Suppressor macrophage treated with lipopolysaccharide for 4 hours (primary cell): ENCODE measurements at regions not wholly inside any gene's neighbourhood (a gene's known extent, or its start where the extent isn't known, plus 50 kb on each side); places are given as distances from the start of the nearest gene placed in this dataset.
"Not testable (repeated sequence)": the region's sequence is repeated elsewhere in the genome, so short reads cannot be mapped to it uniquely, and the experiment has no call there.

Experiments
- DNase-seq: peaks from one replicate; pipeline ENCODE4 v3.0.0-alpha.2; 2020

- DNase-seq = no peak
Measured at GRCh38 chr5:174900240-174900865, 176.0 kb downstream of the MSX2 start.

- DNase-seq = no peak
Measured at GRCh38 chr5:174897281-174897950, 173.0 kb downstream of the MSX2 start.

- DNase-seq = no peak
Measured at GRCh38 chr5:174895360-174895759, 171.0 kb downstream of the MSX2 start.

GRCh38 chr5:174892742-174893141 lies 168.4 kb downstream of the MSX2 start:
- DNase-seq = no peak

- not testable (repeated sequence) for DNase-seq
Measured at GRCh38 chr5:174880412-174881200, 156.2 kb downstream of the MSX2 start.

- DNase-seq = no peak
Measured at GRCh38 chr5:174877987-174878386, 153.6 kb downstream of the MSX2 start.

- DNase-seq = no peak
Measured at GRCh38 chr5:174872271-174872670, 147.9 kb downstream of the MSX2 start.

GRCh38 chr5:174852143-174852542 lies 127.8 kb downstream of the MSX2 start:
- DNase-seq = no peak

GRCh38 chr5:174850565-174851169 lies 126.3 kb downstream of the MSX2 start:
- DNase-seq = no peak

- no peak for DNase-seq
Measured at GRCh38 chr5:174849426-174849825, 125.0 kb downstream of the MSX2 start.

- no peak for DNase-seq
Measured at GRCh38 chr5:174844971-174845370, 120.6 kb downstream of the MSX2 start.

GRCh38 chr5:174843263-174844250 lies 119.2 kb downstream of the MSX2 start:
- DNase-seq = no peak

GRCh38 chr5:174840435-174840834 lies 116.1 kb downstream of the MSX2 start:
- no peak for DNase-seq

GRCh38 chr5:174839196-174839595 lies 114.8 kb downstream of the MSX2 start:
- no peak for DNase-seq

- no peak for DNase-seq
Measured at GRCh38 chr5:174837919-174838902, 113.8 kb downstream of the MSX2 start.

GRCh38 chr5:174834081-174834480 lies 109.7 kb downstream of the MSX2 start:
- DNase-seq = no peak

- no peak for DNase-seq
Measured at GRCh38 chr5:174832811-174833210, 108.4 kb downstream of the MSX2 start.

GRCh38 chr5:174832025-174832424 lies 107.6 kb downstream of the MSX2 start:
- DNase-seq = no peak

- no peak for DNase-seq
Measured at GRCh38 chr5:174831031-174831660, 106.8 kb downstream of the MSX2 start.

GRCh38 chr5:174829511-174829864 lies 105.1 kb downstream of the MSX2 start:
- no peak for DNase-seq
